Left lobe of liver (tissue), 2 donors: ENCODE measurements at regions not wholly inside any gene's neighbourhood (a gene's known extent, or its start where the extent isn't known, plus 50 kb on each side); places are given as distances from the start of the nearest gene placed in this dataset.
"Not testable (repeated sequence)": the region's sequence is repeated elsewhere in the genome, so short reads cannot be mapped to it uniquely, and the experiment has no call there.

ENCODE experiments used
- ATAC-seq: fragments of 200-7000 bp; cut with Tn5 transposase; one replicate; pipeline ENCODE4 v1.9.1; 2020; ENCODE audit warnings: mild to moderate bottlenecking, moderate library complexity
- DNase-seq: peaks from one replicate; pipeline ENCODE4 v3.0.0-alpha.2; 2020; ENCODE audit warnings: low spot score
- donor health status: DM: no; HTN: no; CAD: no; lungs with moderate emphysema.
- donor health status: DM: no; HTN: yes; CAD: no.

DNA sequence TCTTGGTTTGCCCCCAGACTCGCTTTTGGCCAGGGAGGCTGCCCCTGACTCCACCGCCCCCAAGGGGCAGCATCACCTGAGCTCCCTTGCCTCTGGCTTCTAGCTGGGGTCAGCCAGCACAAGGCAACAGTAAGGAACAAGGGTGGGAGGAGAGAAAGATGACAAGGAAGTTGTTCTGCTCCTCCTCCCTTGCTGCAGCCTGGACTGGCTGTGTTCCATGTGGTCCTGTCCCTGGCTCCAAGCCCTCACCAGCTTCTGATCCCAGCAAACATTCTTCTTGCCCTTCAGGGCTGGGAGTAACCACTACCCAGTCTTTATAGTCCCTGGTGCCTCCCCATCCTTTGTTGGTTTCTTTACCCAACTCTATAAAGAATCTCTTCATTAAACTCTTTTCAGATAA lies 100.3 kb upstream of the SPIN1 start:
- no peak for DNase-seq

DNA sequence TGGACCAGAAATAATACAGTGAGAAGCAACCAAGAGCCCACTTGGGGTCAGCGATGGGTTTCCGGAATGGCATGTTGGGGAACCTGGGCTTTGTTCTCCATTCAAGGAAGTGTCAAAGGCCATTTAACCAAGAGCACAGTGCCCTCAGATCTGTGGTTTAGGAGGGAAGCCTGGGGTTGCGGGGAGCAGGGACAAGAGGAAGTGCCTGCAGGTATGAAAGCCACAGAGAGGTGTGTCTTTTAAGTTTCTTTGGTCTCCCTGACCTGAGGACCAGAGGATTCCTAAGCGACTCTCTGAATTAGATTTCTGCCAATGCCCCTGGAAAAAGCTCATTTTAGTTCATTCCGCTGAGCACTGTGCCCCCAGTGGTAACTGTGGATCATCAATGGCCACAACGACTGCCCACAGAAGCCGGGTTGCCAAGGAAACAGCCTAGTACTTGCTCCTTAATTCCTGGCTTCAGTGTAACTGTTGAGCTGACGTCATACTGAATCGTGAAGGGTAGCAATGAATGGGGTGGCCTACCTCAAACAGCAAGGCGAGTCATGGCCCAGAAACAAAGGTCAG lies 107.3 kb upstream of the SPIN1 start:
- DNase-seq, result no peak
- ATAC-seq, result no peak

More for the DNA sequence above, 100.3 kb upstream of the SPIN1 start:
- ATAC-seq, result no peak

DNA sequence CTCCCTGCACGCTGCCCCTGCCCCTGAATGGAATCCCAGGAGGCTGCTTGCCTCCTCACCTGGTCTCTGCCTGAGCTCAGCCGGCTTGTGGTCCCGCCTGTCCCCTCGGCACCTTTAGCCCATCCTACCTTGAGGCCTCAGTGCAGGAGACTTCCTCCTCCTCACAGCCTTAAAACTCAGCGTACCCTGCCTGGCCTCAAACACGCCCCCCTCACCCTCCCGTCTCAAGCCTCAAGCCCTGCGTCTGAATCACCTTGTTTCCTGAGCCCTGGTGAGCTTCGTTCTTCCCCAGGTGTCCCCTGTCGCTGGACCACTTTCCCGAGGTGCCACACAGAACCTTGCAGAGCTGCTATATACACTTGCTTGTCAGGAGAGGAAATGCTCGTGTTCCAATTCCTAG lies 110.2 kb upstream of the SPIN1 start:
- no peak for DNase-seq
- ATAC-seq, result no peak

DNA sequence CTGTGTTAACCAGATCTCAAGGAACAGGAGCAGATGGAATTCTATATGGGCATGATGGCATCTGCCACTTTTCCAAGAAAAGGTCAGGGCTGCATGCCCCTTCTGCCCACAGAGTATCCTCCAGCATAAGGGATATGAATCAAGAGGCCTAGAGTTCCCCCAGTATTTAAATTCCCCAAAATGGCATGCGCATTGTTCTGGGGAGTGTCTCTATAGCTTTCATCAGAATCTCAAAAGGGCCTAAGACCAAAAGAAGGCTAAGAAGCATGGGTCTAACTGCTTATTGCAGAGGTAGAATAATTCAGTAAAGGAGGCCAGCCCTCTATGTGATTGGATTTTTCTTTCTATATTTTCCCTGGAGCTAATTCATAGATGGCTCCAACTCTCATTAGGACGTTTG lies 114.2 kb upstream of the SPIN1 start:
- DNase-seq, result no peak

DNA sequence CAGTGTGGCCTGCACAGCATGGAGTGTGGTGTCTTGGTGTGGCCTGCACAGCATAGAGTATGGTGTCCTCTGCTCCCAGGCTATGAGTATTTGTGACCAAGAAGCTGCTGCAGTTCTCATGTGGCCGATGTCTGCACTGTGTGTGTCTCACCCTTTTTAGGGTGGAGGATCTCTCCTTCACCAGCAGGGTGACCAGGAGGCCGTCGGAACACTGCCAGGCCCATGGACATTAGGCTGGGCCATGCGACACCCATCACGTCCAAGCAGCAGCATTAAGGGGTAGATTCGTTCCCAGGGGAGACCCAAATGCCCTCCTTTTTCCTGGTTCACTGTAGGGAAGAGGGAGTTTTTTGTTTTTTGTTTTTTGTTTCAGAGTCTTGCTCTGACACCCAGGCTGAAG lies 115.3 kb upstream of the SPIN1 start:
- ATAC-seq (no peak), DNase-seq (no peak)

More for the DNA sequence above, 114.2 kb upstream of the SPIN1 start:
- ATAC-seq, result no peak

DNA sequence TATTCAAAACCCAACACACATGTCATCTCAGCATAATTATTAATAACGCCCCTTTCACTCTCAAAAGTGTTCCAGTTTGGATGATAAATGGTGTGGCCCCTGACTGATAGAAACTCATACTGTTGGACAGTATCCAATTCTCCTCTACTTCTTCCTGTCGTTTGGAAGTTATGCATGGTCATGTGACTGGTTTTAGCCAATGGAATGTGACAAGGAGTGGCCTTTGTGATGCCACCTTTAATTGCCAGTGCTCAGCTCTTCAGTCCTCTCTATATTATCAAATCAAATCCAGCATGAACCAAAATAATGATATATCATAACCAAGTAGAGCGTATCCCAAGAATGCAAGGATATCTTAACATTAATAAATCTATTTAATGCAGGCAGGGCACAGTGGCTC lies 117.8 kb upstream of the SPIN1 start:
- DNase-seq (no peak), ATAC-seq (no peak)

DNA sequence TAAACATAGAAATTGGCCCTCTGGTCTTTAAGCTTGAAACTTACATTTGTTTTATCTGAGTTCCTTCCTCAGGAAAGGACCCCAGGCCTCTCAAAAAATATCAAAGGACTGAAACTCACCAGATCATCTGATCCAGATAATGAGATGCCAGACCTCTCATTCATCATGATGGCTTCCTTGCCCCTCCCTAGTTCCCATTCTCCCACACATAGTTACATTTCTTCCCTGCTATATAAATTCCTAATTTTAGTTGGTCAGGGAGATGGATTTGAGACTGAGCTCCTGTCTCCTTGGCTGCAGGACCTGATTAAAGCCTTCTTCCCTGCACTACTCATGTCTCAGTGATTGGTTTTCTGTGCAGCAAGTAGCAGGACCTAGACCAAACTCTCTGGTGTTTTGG lies 119.4 kb upstream of the SPIN1 start:
- ATAC-seq (no peak), DNase-seq (no peak)

DNA sequence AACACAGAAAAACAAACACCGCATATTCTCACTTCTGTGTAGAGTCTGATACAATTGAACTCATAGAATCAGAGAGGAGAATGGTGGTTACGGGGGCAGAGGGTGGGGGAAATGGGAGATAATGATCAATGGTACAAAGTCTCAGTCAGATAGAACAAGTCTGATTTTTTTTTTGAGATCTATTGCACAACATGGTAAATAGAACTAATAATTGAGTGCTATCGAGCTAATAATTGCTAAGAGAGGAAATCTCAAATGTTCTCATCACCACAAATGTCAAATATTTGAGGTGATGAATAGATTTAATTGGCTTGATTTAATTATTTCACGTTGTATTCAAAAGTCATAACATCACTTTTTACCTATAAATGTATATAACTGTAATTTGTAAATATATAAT lies 121.0 kb upstream of the SPIN1 start:
- ATAC-seq (no peak), DNase-seq (no peak)

DNA sequence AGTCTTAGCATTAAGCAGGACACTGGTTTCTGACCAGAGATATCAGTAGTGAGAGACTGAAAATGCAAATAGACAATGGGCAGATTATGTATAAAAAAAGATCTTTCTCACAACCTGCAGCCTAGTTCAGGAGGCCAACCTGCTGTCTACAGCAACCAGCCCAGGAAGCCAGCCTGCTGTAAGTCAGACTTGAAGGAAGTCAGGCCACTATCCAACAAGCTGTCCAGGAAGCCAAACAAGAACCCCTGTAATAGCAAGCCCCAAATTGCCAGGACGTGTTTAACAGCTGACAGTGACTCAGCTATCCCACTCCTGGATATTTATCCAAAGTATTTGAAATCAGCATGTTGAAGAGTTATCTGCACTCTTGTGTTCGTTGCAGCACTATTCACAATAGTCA lies 121.8 kb upstream of the SPIN1 start:
- DNase-seq (no peak), ATAC-seq (no peak)

DNA sequence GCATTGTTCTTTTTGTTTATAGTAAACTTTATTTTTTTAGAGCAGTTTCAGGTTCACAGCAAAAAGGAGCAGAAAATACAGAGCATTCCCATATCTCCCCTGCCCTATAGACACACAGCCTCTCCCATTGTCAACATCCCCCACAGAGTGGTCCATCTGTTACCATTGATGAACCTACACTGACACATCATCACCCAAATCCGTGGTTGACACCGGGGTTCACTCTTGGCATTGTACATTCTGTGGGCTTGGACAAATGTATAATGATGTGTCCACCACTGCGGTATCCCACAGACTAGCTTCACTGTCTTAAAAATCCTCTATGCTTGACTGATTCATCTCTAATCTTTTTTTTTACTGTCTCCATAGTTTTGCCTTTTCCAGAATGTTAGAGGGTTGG lies 120.7 kb upstream of the SPATA31C2 start:
- ATAC-seq, result no peak
- DNase-seq, result no peak

DNA sequence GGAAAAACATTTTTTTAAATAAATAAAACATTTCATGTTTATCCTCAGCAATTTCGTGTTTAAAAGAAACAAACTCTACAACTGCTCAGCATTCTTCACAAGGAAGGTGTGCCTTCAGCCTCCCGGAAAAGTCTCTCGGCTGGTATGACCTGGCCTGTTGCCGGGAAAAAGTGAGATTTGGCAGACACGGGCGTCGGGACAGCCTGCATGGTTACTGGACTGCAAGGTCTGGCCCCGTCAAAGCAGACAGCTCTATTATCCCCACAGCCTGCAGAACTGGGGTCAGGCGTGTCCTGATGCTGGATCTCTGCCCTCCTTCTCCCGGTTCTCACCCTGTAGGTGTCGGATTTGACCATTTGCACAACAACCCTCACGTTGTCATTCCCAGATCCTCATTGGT lies 120.3 kb upstream of the SPATA31C2 start:
- DNase-seq (peak; percentile 50), ATAC-seq (peak; percentile 38)

DNA sequence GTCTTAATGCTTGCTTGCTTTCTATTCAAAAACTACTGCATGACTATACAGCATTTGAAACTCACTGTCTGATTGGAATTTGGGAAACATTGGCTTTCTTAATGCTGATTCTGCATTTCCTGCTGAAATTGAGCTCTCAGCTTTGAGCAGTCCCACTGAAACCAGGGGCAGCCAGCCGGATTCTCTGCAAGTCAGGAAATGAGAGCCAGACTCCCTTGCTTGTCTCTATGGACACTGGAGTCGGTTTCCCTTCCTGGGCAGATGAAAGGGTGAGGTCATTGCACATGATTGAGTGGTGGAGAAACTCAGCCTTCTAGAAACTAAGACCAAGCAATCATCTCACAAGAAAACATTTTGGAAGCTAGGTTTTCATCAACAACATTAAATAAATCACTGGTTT lies 119.7 kb upstream of the SPATA31C2 start:
- DNase-seq, result no peak
- ATAC-seq, result peak; percentile 58

DNA sequence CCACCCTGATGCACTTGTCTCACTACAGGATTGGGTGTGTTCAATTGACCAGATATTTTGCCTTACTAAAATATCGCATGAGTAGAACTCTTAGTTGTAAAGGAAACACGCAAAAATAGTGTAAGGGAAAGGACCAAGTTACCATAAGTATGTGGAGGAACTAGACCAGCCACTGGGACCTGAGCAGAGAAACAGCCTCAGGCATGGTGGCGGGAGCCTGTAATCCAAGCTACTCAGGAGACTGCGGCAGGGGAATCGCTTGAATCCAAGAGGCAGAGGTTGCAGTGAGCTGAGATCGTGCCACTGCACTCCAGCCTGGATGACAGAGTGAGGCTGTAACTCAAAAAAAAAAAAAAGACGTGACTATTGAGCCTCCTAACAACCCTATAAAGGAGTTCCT lies 117.9 kb upstream of the SPATA31C2 start:
- ATAC-seq (no peak), DNase-seq (no peak)

DNA sequence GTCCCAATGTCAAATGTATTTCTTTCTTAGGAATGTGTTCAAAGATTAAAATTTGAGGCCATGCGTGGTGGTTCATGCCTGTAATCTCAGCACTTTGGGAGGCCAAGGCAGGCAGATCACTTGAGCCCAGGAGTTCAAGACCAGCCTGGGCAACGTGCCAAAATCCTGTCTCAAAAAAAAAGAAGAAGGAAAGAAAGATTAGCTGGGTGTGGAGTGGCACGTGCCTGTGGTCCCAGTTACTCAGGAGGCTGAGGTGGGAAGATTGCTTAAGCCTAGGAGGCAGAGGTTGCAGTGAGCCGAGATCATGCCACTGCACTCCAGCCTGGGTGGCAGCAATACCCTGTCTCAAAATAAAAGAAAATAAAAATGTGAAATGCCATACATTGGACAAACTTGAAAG lies 117.5 kb upstream of the SPATA31C2 start:
- DNase-seq, ATAC-seq: not testable (repeated sequence)

DNA sequence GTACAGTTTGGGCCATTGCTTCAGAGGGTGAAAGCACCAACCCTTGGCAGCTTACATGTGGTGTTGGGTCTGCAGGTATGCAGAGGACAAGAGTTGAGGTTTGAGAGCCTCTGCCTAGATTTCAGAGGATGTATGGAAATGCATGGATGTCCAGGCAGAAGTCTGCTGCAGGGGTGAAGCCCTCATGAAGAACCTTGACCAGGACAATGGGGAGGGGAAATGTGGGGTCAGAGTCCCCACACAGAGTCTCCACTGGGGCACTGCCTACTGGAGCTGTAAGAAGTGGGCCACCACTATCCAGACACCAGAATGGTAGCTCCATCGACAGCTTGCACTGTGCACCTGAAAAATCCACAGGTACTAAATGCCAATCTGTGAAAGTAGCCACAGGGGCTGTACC lies 113.6 kb upstream of the SPATA31C2 start:
- no peak for ATAC-seq
- DNase-seq, result no peak

DNA sequence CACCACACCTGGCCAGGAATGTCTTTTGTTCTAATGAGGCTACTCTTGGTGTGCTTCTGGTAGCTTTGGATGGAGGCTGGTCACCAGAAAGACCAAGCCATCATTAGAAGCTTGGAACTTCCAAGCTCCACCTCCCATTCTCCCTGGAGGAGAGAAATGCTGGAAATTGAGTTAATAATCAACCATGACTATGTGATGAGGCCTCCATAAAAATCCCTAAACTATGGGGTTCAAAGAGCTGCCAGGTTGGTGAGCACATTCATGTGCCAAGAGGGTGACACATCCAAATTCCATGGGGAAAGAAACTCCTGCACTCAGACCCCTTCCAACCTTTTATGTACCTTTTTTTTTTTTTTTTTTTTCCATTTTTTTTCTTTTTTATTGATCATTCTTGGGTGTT lies 105.5 kb upstream of the SPATA31C2 start:
- ATAC-seq (no peak), DNase-seq (no peak)

DNA sequence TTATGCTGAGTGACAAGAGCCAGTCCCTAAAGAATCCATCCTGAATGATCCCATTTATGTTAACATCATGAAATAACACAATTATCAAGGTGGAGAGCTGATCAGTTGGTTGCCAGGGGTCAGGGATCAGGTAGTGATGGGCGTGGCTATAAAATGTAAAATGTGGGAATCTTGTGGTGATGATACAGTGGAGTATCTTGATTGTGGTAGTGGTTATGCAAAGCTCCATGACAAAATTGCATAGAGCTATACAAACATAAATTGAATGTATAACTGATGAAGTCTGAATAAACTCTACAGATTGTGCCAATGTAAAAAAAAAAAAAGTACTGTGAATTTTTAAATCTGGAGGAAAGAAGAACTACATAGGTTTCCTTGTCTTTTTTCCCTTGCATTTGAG lies 104.6 kb upstream of the SPATA31C2 start:
- no peak for DNase-seq
- no peak for ATAC-seq

DNA sequence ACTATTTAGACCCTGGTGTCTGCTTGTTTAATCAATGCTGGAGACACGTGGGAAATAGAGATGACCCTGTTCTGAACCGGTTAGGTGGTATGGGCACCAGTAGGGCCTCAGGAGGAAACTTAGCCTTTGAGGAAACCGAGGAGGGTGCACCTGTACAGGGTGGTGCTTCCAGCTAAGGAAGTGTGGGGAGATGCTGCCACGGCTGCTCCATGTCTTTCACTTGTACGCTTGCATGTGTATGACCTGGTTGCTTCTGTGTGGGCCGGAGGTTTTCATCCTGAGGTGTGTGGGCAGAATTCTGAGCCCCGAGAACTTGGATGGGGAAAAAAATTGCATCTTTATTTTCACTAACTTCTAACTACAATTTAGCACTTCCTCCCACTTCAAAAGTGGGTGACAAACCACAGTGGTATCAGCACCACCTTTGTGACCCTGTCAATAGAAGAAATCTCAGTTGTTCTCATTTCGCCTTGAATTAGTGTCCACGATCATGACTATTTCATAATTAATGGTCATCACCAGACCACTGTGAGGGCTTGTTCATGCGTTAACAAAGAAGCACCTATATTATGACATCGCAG lies 99.8 kb upstream of the SPATA31C2 start:
- no peak for ATAC-seq
- no peak for DNase-seq

DNA sequence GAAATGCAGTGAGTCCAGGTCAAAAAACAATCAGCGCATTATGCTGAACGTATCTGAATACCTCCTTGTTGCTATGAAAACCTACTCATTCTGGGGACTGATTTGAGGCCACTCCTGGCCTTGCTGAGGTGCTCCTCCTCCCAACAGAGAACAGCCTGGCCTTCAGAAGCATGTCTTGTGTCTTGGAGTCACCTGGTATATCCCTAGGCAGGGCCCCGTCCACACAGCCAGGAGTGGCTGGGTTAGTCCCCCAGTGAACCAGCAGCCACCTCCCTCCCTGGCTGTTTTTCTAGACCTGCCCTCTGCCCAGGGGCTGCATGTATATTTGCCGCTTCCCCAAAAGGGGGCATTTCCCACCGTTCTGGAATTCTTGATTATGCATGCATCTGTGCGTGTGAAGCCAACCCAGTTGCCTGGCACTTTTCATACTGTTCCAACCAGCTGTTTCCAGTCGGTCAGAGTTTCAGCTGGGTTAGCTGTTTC lies 99.2 kb upstream of the SPATA31C2 start:
- no peak for ATAC-seq
- DNase-seq, result no peak

DNA sequence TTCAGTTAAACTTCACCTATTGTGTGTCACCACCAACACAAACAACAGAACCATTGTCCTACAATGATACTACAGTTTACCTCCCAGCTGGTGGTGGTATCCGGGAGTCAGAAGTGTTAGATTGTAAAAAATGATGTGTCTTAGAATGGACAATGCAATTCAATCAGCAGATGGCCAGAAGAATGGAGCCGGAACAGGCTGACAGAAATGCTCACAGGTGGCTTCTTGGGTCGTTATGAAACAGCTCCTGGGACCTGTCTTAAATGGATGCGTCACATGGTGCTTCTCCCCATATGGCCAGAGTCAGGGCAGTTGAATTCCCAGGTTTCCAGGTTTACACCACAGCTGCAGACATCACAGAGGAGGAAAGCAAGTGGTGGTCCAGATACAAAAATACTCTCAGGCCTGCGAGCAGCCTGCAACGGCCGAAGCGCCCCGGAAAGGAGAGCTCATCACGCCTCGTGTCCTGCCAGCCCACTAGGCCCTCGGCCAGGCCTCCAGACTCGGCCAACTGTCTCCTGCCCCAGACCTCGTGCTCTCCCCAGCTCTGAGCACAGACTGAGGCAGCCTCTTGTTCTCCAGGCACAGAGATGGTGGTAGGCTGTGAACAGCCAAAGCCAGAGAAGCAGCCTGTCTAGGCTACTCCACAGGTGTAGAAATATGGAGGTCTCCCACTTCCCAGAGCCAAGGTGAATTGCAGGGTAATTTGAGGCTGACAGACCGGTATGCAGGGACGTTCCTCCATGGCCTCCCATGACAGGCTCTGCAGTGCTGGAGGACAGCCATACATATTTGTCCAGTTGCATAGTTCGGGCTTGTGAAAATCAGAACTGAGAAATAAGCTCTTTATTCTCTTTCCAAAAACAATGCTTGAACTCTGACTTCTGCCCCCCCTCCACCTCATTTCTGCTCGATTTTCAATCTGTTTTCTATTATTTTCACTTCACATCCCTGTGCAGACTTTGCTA lies 98.5 kb upstream of the SPATA31C2 start:
- ATAC-seq (no peak), DNase-seq (no peak)

DNA sequence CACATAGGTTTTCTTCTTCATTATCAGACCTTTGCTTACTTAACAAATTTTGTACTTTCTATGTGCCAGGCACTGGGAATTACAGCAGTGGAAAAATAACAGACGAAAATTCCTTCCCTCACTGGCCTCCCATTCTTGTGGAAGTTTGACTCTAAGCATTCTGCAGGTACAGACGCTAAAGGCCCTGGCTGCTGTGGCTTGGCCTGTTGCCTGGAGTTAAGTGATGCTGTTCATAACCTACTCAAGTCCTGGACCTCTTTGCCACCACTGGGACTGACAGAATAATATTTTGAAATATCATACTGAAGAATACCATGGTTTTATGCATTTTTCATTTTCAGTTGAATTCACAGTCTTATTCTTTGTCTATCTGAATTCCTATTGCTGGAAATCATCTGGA lies 97.3 kb upstream of the SPATA31C2 start:
- ATAC-seq, result no peak
- no peak for DNase-seq

DNA sequence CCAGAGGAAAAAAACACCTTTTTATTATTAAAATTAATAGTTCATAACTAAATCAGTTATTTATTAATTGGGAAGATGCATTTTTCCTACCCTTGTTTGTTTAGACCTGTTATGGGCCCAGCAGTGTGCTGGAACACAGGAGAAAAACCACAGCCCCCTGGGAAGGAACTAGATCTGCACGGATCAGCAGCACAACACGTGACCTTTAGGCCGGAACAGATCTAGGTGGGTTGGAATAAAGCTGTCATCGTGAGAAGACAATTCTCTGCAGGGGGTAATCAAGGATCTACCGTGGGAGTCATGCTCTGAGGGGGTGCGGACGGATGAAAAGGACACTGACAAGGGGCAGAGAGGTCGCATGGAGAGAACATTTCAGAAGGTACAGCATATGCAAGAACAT lies 95.8 kb upstream of the SPATA31C2 start:
- ATAC-seq, result no peak
- DNase-seq, result no peak
